OCI-LY1 (cell line): ENCODE measurements at regions not wholly inside any gene's neighbourhood (a gene's known extent, or its start where the extent isn't known, plus 50 kb on each side); places are given as distances from the start of the nearest gene placed in this dataset.

Source experiments
- EZH2 ChIP-seq: fragments of 200-600 bp; sonication (generic), shearing (Covaris generic); IDR thresholded peaks from 2 replicates; pipeline ENCODE4 v1.8.0; 2017; ENCODE audit warnings: borderline replicate concordance, mixed run types, mild to moderate bottlenecking, antibody characterized with exemption, low read length, moderate library complexity, mixed read lengths
- TF ChIP-seq, protein P1 (sequence below): fragments of 200-600 bp; sonication (generic), shearing (Covaris generic); IDR thresholded peaks from 2 replicates; pipeline ENCODE4 v1.5.1; 2017; ENCODE audit warnings: mild to moderate bottlenecking, antibody characterized with exemption, low read length, moderate library complexity, mixed read lengths

GRCh38 chr16:8377864-8378263, 212.4 kb downstream of the TMEM114 start:
- TF ChIP-seq, protein P1, sequence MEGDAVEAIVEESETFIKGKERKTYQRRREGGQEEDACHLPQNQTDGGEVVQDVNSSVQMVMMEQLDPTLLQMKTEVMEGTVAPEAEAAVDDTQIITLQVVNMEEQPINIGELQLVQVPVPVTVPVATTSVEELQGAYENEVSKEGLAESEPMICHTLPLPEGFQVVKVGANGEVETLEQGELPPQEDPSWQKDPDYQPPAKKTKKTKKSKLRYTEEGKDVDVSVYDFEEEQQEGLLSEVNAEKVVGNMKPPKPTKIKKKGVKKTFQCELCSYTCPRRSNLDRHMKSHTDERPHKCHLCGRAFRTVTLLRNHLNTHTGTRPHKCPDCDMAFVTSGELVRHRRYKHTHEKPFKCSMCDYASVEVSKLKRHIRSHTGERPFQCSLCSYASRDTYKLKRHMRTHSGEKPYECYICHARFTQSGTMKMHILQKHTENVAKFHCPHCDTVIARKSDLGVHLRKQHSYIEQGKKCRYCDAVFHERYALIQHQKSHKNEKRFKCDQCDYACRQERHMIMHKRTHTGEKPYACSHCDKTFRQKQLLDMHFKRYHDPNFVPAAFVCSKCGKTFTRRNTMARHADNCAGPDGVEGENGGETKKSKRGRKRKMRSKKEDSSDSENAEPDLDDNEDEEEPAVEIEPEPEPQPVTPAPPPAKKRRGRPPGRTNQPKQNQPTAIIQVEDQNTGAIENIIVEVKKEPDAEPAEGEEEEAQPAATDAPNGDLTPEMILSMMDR: no peak
- no peak for TF ChIP-seq EZH2
